ENCODE measurements at regions not wholly inside any gene's neighbourhood (a gene's known extent, or its start where the extent isn't known, plus 50 kb on each side); places are given as distances from the start of the nearest gene placed in this dataset.

DNA sequence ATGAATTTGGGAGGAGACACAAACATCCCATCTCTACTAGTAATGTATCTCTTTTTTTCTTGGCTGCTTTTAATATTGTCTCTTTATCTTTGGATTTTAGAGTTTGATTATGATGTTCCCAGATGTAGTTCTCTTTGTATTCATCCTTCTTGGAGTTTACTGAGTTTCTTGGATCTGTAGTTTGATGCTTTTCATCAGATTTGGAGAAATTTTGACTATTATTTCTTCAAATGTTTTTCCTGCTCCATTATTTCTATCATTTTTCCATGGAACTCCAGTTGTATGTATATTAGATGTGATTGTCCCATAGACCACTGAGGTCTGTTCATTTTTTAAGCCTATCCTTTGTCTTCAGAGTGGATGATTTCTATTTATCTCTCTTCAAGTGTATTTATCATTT, 90.7 kb upstream of the ARHGAP5 start:
- TF ChIP-seq POLR2A (IDR thresholded peaks at IDR 0.05) (no peak), CTCF (IDR thresholded peaks at IDR 0.05 in 4 of 5, conservative IDR thresholded peaks at IDR 0.05 in 1 of 5) (no peak)
- DNase-seq, result no peak
- peaks cover 3 to 5% of the 10 kb centered on the region in 2 donors for H3K4me1 ChIP-seq
- no peak for ATAC-seq
- H3K27ac ChIP-seq, result no peak overlapping the region
- no peaks in the 10 kb centered on the region for H3K36me3 ChIP-seq
- in situ Hi-C loops (cut with MboI; ENCODE audit: low sequenced_read_pairs in 4 of 4), result no loop called here
- no peaks in the 10 kb centered on the region for H3K27me3 ChIP-seq
- peaks cover 0 to 10% (median 0%) of the 10 kb centered on the region in 3 donors for H3K9me3 ChIP-seq
- no peak overlapping the region for H3K4me3 ChIP-seq
- intact Hi-C loops (cut with DNase I; ENCODE audit: low total_unique reads), result no loop called here

DNA sequence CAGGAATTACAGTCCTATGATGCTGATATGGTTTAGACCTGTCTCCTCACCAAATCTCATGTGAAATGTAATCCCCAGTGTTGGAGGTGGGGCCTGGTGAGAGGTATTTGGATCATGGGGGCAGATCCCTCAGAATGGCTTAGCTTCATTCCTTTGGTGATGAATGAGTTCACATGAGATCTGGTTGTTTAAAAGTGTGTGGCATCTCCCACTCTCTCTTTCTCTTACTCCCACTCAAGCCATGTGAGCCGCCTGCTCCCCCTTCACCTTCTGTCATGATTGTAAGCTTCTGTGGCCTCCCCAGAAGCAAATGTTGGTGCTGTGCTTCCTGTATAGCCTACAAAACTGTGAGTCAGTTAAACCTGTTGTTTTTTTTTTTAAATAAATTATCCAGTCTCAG, 89.4 kb upstream of the ARHGAP5 start:
- no peaks in the 10 kb centered on the region for H3K36me3 ChIP-seq
- in situ Hi-C loops (cut with MboI; ENCODE audit: low sequenced_read_pairs in 4 of 4), result no loop called here
- intact Hi-C loops (cut with DNase I; ENCODE audit: low total_unique reads), result no loop called here
- DNase-seq, result no peak
- no peaks in the 10 kb centered on the region for H3K27me3 ChIP-seq
- H3K4me3 ChIP-seq, result no peak overlapping the region
- ATAC-seq, result no peak
- H3K9me3 ChIP-seq, result peaks cover 0 to 5% (median 0%) of the 10 kb centered on the region in 3 donors
- H3K27ac ChIP-seq, result no peak overlapping the region
- peaks cover 8 to 11% of the 10 kb centered on the region in 2 donors for H3K4me1 ChIP-seq
- no peak for TF ChIP-seq CTCF (IDR thresholded peaks at IDR 0.05 in 4 of 5, conservative IDR thresholded peaks at IDR 0.05 in 1 of 5)
- TF ChIP-seq POLR2A (IDR thresholded peaks at IDR 0.05), result no peak

DNA sequence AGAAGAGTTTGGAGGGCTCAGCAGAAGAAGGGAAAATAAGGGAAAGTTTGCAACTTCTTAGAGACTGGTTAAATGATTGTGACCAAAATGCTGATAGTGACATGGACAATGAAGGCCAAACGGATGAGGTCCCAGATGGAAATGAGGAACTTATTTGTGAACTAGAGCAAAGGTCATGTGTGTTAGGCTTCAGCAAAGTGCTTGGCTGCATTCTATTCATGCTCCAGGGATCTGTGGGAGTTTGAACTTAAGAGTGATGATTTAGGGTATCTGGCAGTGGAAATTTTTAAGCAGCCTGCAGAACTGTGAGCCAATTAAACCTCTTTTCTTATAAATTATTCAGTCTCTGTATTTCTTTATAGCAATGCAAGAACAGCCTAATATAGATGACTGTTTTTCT, 88.9 kb upstream of the ARHGAP5 start:
- TF ChIP-seq POLR2A (IDR thresholded peaks at IDR 0.05), result no peak
- intact Hi-C loops (cut with DNase I; ENCODE audit: low total_unique reads), result no loop called here

DNA sequence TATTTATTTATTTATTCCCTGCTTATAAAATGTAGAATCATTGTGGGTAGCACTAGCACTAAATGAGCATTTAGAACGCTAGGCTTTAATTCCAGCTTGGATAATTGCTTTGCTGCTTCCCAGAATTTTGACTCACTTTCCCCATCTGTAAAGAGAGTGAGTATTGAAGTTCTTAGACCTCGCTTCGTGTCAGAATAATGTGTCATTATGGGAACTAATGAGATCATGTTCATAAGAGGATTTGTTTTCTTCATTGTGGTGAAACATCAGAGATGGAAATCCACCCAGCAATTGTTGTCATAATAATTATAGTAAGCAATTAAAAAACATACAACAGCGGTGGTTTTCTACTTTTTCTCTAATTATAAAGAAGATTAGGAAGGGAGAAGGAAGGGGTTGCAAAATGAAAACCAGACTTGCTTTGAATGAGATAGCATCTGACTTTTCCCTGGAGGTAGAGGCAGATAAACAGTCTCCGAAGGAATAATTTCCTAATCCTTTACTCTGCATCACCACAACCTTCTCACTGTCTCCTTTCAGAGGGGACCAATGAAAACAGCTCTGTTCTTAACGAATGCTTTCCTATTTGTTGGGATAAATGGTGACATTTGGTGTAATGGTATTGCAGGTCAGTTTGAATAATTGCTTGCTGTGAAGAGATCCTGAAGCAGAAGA, 86.8 kb upstream of the ARHGAP5 start:
- no peaks in the 10 kb centered on the region for H3K36me3 ChIP-seq
- no peak for ATAC-seq
- TF ChIP-seq CTCF (IDR thresholded peaks at IDR 0.05 in 4 of 5, conservative IDR thresholded peaks at IDR 0.05 in 1 of 5) (no peak), POLR2A (IDR thresholded peaks at IDR 0.05) (no peak)
- no peaks in the 10 kb centered on the region for H3K9me3 ChIP-seq
- H3K4me1 ChIP-seq, result peaks cover 31 to 35% of the 10 kb centered on the region in 2 donors
- in situ Hi-C loops (cut with MboI; ENCODE audit: low sequenced_read_pairs in 4 of 4), result no loop called here
- no peak overlapping the region for H3K27ac ChIP-seq
- no peaks in the 10 kb centered on the region for H3K27me3 ChIP-seq
- intact Hi-C loops (cut with DNase I; ENCODE audit: low total_unique reads), result loop anchor here (5.0 kb wide), 1 partner anchor 58 kb away; no protein-coding TSS in a partner anchor
- no peak overlapping the region for H3K4me3 ChIP-seq
- no peak for DNase-seq

More for the DNA sequence above, 88.9 kb upstream of the ARHGAP5 start:
- ATAC-seq, result no peak
- H3K36me3 ChIP-seq, result no peaks in the 10 kb centered on the region
- peaks cover 13 to 16% of the 10 kb centered on the region in 2 donors for H3K4me1 ChIP-seq
- DNase-seq, result no peak
- in situ Hi-C loops (cut with MboI; ENCODE audit: low sequenced_read_pairs in 4 of 4), result no loop called here
- no peak overlapping the region for H3K4me3 ChIP-seq
- H3K27ac ChIP-seq, result no peak overlapping the region
- H3K27me3 ChIP-seq, result no peaks in the 10 kb centered on the region
- no peaks in the 10 kb centered on the region for H3K9me3 ChIP-seq

DNA sequence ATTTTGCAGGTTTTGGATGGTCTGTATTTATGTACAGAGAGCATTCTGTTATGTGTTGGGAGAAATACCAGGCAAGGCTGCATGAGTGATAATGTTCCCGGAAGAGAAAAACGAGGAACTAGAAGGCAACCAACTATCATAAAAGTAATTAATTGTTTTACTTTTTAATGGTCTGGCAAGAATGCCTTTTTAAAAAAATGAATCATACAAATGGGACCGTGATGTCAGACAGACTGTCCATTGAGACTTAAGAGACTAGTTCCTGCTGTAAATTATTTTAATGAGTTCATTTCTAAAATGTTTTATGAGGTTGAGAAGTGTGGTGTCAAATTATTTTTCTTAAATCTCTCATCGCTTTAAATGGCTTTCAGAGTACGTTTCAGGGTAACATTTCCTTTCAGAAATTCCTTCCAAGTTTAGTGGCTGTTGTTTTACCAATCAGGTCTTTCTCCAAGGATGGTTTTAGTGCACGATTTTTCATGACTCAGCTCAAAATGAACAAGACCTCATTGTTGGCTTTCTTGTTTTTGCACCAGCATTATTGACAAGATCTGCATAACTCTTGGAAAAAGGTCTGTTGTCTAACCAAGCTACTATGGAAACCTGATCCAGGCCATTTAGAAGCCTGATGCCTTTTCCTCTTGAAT, 86.1 kb upstream of the ARHGAP5 start:
- H3K27me3 ChIP-seq, result no peaks in the 10 kb centered on the region
- no peaks in the 10 kb centered on the region for H3K9me3 ChIP-seq
- DNase-seq, result no peak
- no peak for TF ChIP-seq CTCF (IDR thresholded peaks at IDR 0.05 in 4 of 5, conservative IDR thresholded peaks at IDR 0.05 in 1 of 5)
- TF ChIP-seq POLR2A (IDR thresholded peaks at IDR 0.05), result no peak
- ATAC-seq, result no peak
- in situ Hi-C loops (cut with MboI; ENCODE audit: low sequenced_read_pairs in 4 of 4) (no loop called here), intact Hi-C loops (cut with DNase I; ENCODE audit: low total_unique reads) (loop anchor here (5.0 kb wide), 1 partner anchor 59 kb away; no protein-coding TSS in a partner anchor)
- H3K4me1 ChIP-seq, result peaks cover 35% of the 10 kb centered on the region in 2 donors
- no peak overlapping the region for H3K4me3 ChIP-seq
- H3K27ac ChIP-seq, result no peak overlapping the region
- no peaks in the 10 kb centered on the region for H3K36me3 ChIP-seq

All from gastrocnemius medialis (tissue), 4 donors.